Activated naive CD4-positive, alpha-beta T cell treated with anti-CD3 and anti-CD28 coated beads, Interleukin-2, amount 50 U/mL, for 24 hours (primary cell): ENCODE measurements at regions not wholly inside any gene's neighbourhood (a gene's known extent, or its start where the extent isn't known, plus 50 kb on each side); places are given as distances from the start of the nearest gene placed in this dataset.
"Not testable (repeated sequence)": the region's sequence is repeated elsewhere in the genome, so short reads cannot be mapped to it uniquely, and the experiment has no call there.

Experiments
- H3K27ac Mint-ChIP-seq: one replicate; pipeline ENCODE4 v1.8.0; 2021; ENCODE audit warnings: mild to moderate bottlenecking, mixed read lengths
- H3K27me3 Mint-ChIP-seq: one replicate; pipeline ENCODE4 v1.8.0; 2021; ENCODE audit warnings: mixed read lengths
- H3K36me3 Mint-ChIP-seq: one replicate; pipeline ENCODE4 v1.8.0; 2021; ENCODE audit warnings: mixed read lengths
- H3K4me1 Mint-ChIP-seq: one replicate; pipeline ENCODE4 v1.8.0; 2021; ENCODE audit warnings: mixed read lengths
- H3K4me3 Mint-ChIP-seq: one replicate; pipeline ENCODE4 v1.8.0; 2021; ENCODE audit warnings: mild to moderate bottlenecking, mixed read lengths
- H3K9me3 Mint-ChIP-seq: one replicate; pipeline ENCODE4 v1.8.0; 2021; ENCODE audit warnings: mixed read lengths

DNA sequence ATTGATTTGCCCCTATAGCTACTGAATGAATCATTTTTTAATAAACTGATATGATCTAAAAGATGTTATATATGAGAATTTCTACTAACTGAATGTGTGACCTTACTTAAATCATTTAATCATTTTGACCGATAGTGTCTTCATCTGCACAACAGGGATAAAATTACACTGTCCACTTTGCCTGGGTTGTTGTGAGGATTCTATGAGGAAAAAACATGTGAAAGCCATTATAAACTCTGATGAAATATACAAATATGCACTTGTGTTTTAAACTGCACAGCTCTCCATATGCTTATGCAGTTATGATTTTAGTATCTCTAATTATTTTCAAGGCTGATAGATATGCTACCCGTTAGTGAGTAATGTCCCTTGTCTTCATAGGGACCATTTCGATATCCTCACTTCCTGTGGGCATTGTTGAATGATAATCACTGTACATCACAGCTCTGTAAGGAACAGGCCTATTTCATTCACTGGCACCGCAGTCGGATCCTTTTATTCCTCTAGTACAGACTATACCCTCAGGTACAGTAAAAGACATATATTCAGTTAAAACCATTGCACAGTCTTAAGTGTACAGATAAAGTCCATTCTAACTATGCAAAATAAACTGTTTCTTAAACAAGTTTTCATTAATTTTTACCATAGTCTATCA, 88.7 kb upstream of the RAP1B start:
- Mint-ChIP-seq H3K27ac (no peak overlapping the region), H3K4me1 (no peaks in the 10 kb centered on the region), H3K9me3 (no peaks in the 10 kb centered on the region), H3K27me3 (no peaks in the 10 kb centered on the region), H3K4me3 (no peak overlapping the region), H3K36me3 (no peaks in the 10 kb centered on the region)

- Mint-ChIP-seq H3K9me3 (no peaks in the 10 kb centered on the region), H3K4me1 (peaks cover 22% of the 10 kb centered on the region), H3K4me3 (no peak overlapping the region), H3K36me3 (no peaks in the 10 kb centered on the region), H3K27me3 (no peaks in the 10 kb centered on the region), H3K27ac (peak overlapping the region; percentile 59)
Measured at GRCh38 chr12:68529466-68529865, 81.2 kb upstream of the RAP1B start.

DNA sequence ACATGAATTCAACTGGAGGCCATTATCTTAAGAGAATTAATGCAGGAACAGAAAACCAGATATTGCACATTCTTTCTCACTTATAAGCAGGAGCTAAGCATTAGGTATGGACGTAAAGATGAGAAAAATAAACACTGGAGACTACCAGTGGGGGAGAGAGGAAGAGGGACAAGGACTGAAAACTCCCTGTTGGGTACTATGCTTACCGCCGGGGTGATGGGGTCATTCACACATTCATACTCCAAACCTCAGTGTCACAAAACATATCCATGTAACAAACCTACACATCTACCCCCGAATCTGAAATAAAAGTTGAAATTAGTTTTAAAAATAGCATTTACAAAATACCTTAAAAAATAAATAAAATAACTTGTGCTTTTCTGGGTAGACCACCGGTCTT, 80.8 kb upstream of the RAP1B start:
- Mint-ChIP-seq H3K9me3 (no peaks in the 10 kb centered on the region), H3K36me3 (no peaks in the 10 kb centered on the region), H3K27me3 (no peaks in the 10 kb centered on the region), H3K4me3 (no peak overlapping the region), H3K27ac (peak overlapping the region; percentile 59), H3K4me1 (peaks cover 22% of the 10 kb centered on the region)

DNA sequence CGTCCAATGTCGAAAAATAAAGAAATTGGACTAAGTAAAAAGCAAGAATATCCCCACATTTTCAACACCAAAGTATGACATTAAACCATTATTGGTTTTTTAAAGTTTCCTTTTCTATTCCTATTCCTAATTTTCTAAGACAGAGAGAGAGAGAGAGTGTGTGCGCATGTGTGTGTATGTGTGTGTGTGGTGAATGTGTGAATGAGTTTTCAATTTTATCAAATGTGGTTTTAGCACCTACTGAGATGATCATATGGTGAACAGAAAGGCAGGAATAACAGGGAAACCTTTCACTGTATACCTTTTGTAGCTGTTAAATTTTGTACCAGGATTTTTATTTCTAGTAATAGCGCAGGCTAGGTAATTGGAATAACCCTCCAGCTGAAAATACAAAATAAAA, 80.4 kb upstream of the RAP1B start:
- peaks cover 22% of the 10 kb centered on the region for H3K4me1 Mint-ChIP-seq

DNA sequence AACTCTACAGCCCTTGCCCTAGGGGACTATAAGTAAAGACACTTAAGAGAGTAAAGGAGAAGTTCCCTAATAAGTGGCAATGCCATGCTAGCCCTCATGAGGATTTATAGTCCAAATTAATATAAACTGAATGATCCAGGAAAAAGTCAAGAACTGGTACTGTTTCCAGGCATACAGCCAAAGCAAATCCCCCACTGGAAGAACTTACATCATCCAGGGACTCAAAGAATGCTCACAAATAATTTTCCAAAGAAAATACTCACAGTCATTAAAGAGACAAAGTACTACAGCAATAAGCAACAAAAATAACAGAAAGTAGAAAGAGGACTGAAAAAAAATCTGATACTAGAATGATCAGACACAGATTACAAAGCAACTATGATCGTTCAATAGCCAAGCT, 79.7 kb upstream of the RAP1B start:
- H3K9me3 Mint-ChIP-seq, result no peaks in the 10 kb centered on the region
- H3K27ac Mint-ChIP-seq, result no peak overlapping the region
- peaks cover 22% of the 10 kb centered on the region for H3K4me1 Mint-ChIP-seq
- no peaks in the 10 kb centered on the region for H3K27me3 Mint-ChIP-seq
- H3K36me3 Mint-ChIP-seq, result no peaks in the 10 kb centered on the region
- H3K4me3 Mint-ChIP-seq, result no peak overlapping the region

More for the DNA sequence above, 80.4 kb upstream of the RAP1B start:
- Mint-ChIP-seq H3K4me3 (no peak overlapping the region), H3K27me3 (no peaks in the 10 kb centered on the region), H3K9me3 (no peaks in the 10 kb centered on the region), H3K27ac (no peak overlapping the region), H3K36me3 (no peaks in the 10 kb centered on the region)

DNA sequence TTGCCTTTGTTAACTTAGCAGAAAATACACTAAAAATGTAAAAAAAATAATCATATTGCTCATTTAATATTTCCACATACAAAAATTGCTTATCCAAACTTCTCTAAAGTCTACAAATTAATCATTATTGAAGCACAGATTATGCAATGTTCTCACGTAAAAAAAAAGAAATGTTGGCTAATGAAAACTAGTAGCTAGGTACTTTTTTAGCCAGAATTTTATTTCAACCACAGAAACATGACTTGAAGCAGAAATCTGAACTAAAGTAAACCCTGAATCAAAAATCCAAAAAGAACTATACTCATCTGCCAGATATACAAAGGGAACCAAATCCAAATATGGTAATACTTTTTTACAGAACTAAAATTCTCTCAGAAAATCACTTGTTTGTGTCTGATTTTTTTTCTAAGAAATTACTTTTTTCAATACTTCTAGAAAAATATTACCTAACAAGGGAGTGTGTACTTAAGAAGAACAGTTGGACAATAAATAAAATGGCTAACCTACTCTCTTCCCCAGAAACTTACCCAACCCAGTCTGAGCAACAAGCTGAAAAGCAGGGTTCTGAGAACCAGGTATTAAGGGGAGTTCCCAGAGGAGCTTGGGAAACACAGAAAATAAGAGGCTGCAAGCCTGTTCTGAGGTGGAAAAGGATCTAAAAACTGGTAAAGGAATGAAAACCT, 78.4 kb upstream of the RAP1B start:
- Mint-ChIP-seq H3K9me3 (no peaks in the 10 kb centered on the region), H3K27me3 (no peaks in the 10 kb centered on the region), H3K27ac (no peak overlapping the region), H3K36me3 (no peaks in the 10 kb centered on the region), H3K4me1 (peaks cover 33% of the 10 kb centered on the region), H3K4me3 (no peak overlapping the region)

- H3K4me3 Mint-ChIP-seq, result no peak overlapping the region
- no peaks in the 10 kb centered on the region for H3K36me3 Mint-ChIP-seq
- peaks cover 38% of the 10 kb centered on the region for H3K4me1 Mint-ChIP-seq
- H3K27me3 Mint-ChIP-seq, result no peaks in the 10 kb centered on the region
- H3K9me3 Mint-ChIP-seq, result no peaks in the 10 kb centered on the region
- peak overlapping the region; percentile 32 for H3K27ac Mint-ChIP-seq
Measured at GRCh38 chr12:68532887-68533248, 77.8 kb upstream of the RAP1B start.

DNA sequence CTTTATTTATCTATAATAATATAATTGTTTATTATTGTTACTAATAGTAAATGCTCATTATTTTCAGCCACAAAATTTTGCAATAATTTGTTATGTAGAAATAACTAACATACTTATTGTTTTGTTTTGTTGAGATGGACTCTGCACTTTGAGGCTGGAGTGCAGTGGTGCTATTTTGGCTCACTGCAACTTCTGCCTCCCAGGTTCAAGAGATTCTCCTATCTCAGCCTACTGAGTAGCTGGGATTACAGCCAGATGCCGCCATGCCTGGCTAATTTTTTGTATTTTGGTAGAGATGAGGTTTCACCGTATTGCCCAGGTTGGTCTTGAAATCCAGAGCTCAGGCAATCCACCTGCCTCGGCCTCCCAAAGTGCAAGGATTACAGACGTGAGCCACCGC, 76.6 kb upstream of the RAP1B start:
- Mint-ChIP-seq H3K9me3 (no peaks in the 10 kb centered on the region), H3K27me3 (no peaks in the 10 kb centered on the region), H3K36me3 (no peaks in the 10 kb centered on the region), H3K4me3 (no peak overlapping the region), H3K4me1 (peaks cover 47% of the 10 kb centered on the region), H3K27ac (no peak overlapping the region)

- Mint-ChIP-seq H3K4me3 (peak overlapping the region; percentile 15), H3K27ac (peak overlapping the region; percentile 57), H3K9me3 (peaks cover 5% of the 10 kb centered on the region), H3K4me1 (peaks cover 66% of the 10 kb centered on the region), H3K27me3 (no peaks in the 10 kb centered on the region), H3K36me3 (no peaks in the 10 kb centered on the region)
Measured at GRCh38 chr12:68536885-68537485, 73.7 kb upstream of the RAP1B start.

DNA sequence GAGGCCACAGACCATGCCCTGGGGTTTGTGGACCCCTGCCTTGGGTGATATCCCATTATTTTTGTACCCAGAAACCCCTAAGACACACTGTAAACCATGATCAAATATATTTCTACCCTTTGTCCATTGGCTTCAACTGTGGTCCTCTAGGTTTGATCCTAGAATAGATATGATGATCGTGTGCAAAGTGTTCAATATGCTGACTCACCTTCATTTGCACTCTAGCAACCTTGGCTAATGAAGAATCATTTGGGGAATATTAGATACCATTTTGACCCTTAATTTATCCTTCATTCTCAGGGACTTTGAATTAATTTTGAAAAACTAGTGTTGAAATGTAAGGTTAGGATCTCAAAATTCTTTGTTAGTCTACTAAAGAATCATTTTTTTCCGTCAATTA, 73.1 kb upstream of the RAP1B start:
- Mint-ChIP-seq H3K27me3 (no peaks in the 10 kb centered on the region), H3K4me1 (peaks cover 66% of the 10 kb centered on the region), H3K4me3 (no peak overlapping the region), H3K36me3 (no peaks in the 10 kb centered on the region), H3K27ac (no peak overlapping the region), H3K9me3 (peaks cover 5% of the 10 kb centered on the region)

GRCh38 chr12:68538726-68539614, 71.7 kb upstream of the RAP1B start:
- peaks cover 5% of the 10 kb centered on the region for H3K9me3 Mint-ChIP-seq
- no peaks in the 10 kb centered on the region for H3K36me3 Mint-ChIP-seq
- peak overlapping the region; percentile 63 for H3K4me3 Mint-ChIP-seq
- H3K27ac Mint-ChIP-seq, result peak overlapping the region; percentile 86
- no peaks in the 10 kb centered on the region for H3K27me3 Mint-ChIP-seq
- peaks cover 54% of the 10 kb centered on the region for H3K4me1 Mint-ChIP-seq

GRCh38 chr12:68539615-68539952, 71.1 kb upstream of the RAP1B start:
- Mint-ChIP-seq H3K27ac (peak overlapping the region; percentile 86), H3K27me3 (no peaks in the 10 kb centered on the region), H3K36me3 (no peaks in the 10 kb centered on the region), H3K9me3 (peaks cover 5% of the 10 kb centered on the region), H3K4me3 (no peak overlapping the region), H3K4me1 (peaks cover 54% of the 10 kb centered on the region)

DNA sequence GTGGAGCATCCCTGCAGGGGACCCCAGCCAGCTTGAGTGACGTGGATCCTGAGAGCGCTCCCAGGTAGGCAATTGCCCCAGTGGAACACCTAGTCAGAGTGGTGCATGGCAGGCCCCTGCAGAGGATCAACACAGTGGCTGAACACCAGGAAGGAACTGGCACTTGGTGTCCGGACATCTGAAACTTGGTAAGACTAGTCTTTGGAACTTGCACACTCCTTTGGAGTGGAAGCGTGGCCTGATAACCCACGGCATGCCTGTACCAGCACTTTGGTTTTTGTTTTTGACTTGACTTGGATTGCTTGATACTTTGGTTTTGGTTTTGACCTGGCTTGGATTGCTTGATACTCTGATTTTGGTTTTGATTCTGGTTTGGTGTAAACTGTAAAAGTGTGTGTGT, 69.9 kb upstream of the RAP1B start:
- not testable (repeated sequence) for H3K36me3 Mint-ChIP-seq, H3K27ac Mint-ChIP-seq, H3K27me3 Mint-ChIP-seq, H3K4me3 Mint-ChIP-seq, H3K9me3 Mint-ChIP-seq
- H3K4me1 Mint-ChIP-seq, result peaks cover 54% of the 10 kb centered on the region

- not testable (repeated sequence) for H3K36me3 Mint-ChIP-seq, H3K27me3 Mint-ChIP-seq, H3K4me3 Mint-ChIP-seq, H3K9me3 Mint-ChIP-seq
- Mint-ChIP-seq H3K27ac (peak overlapping the region; percentile 44), H3K4me1 (peaks cover 16% of the 10 kb centered on the region)
Measured at GRCh38 chr12:68547318-68547717, 63.4 kb upstream of the RAP1B start.

- not testable (repeated sequence) for H3K27ac Mint-ChIP-seq, H3K27me3 Mint-ChIP-seq, H3K4me3 Mint-ChIP-seq, H3K9me3 Mint-ChIP-seq, H3K36me3 Mint-ChIP-seq
- H3K4me1 Mint-ChIP-seq, result peaks cover 34% of the 10 kb centered on the region
Measured at GRCh38 chr12:68552605-68553195, 58.0 kb upstream of the RAP1B start.
